HG02759 (cell line): ENCODE measurements at regions not wholly inside any gene's neighbourhood (a gene's known extent, or its start where the extent isn't known, plus 50 kb on each side); places are given as distances from the start of the nearest gene placed in this dataset.

Experiments used
- ATAC-seq: cut with Tn5 transposase; IDR thresholded peaks from one replicate; pipeline ENCODE4 v1.9.1; 2021; ENCODE audit warnings: mild to moderate bottlenecking, moderate library complexity; ENCODE audit not compliant: unreplicated experiment

- no peak for ATAC-seq
These were observed 97.4 kb upstream of the TRPM3 start for GRCh38 chr9:71218774-71219173.

- ATAC-seq: no peak
These were observed 92.2 kb upstream of the TRPM3 start for GRCh38 chr9:71213633-71214032.

GRCh38 chr9:71210326-71210725, 88.9 kb upstream of the TRPM3 start:
- no peak for ATAC-seq

GRCh38 chr9:71209890-71210289, 88.5 kb upstream of the TRPM3 start:
- no peak for ATAC-seq

- ATAC-seq: no peak
These were observed 81.5 kb upstream of the TRPM3 start for GRCh38 chr9:71202931-71203330.

GRCh38 chr9:71191708-71192107, 70.3 kb upstream of the TRPM3 start:
- ATAC-seq: no peak

- no peak for ATAC-seq
These were observed 61.8 kb upstream of the TRPM3 start for GRCh38 chr9:71183251-71183650.

- no peak for ATAC-seq
These were observed 57.8 kb upstream of the TRPM3 start for GRCh38 chr9:71179183-71179582.

GRCh38 chr9:71177901-71178300, 56.5 kb upstream of the TRPM3 start:
- ATAC-seq: no peak

GRCh38 chr9:71171517-71171916, 50.1 kb upstream of the TRPM3 start:
- ATAC-seq: no peak
